Neural cell (in vitro differentiated cells): ENCODE measurements at regions not wholly inside any gene's neighbourhood (a gene's known extent, or its start where the extent isn't known, plus 50 kb on each side); places are given as distances from the start of the nearest gene placed in this dataset.

Source experiments
- H2AFZ ChIP-seq: fragments of 200-600, 300-800 bp; sonication (generic), shearing (Covaris generic); 2 replicates; pipeline ENCODE4 v1.6.0; 2014; ENCODE audit warnings: low read depth, mild to moderate bottlenecking, antibody characterized with exemption, low read length, moderate library complexity
- H3F3A ChIP-seq: fragments of 200-600 bp; shearing (Covaris generic); 2 replicates; pipeline ENCODE4 v1.6.1; 2016; ENCODE audit warnings: mild to moderate bottlenecking, moderate library complexity, mixed read lengths, antibody characterized with exemption, low read length; ENCODE audit not compliant: insufficient read depth, poor library complexity, severe bottlenecking
- H3K27ac ChIP-seq: fragments of 200-600, 300-800 bp; sonication (generic), shearing (Covaris generic); 2 replicates; pipeline ENCODE4 v1.5.1; 2014; ENCODE audit warnings: mild to moderate bottlenecking, low read length, moderate library complexity
- H3K27me3 ChIP-seq: fragments of 300-800, 200-600 bp; sonication (generic), shearing (Covaris generic); 2 replicates; pipeline ENCODE4 v1.6.0; 2014; ENCODE audit warnings: mild to moderate bottlenecking, low read depth, low read length, moderate library complexity; ENCODE audit not compliant: insufficient read depth
- H3K36me3 ChIP-seq: fragments of 300-800, 200-600 bp; sonication (generic), shearing (Covaris generic); 2 replicates; pipeline ENCODE4 v1.5.1; 2014; ENCODE audit warnings: mild to moderate bottlenecking, antibody characterized with exemption, low read length, moderate library complexity; ENCODE audit not compliant: insufficient read depth
- H3K4me2 ChIP-seq: fragments of 300-800, 200-600 bp; sonication (generic), shearing (Covaris generic); 2 replicates; pipeline ENCODE4 v1.6.0; 2014; ENCODE audit warnings: mild to moderate bottlenecking, low read length
- H3K4me3 ChIP-seq: fragments of 300-800, 200-600 bp; sonication (generic), shearing (Covaris generic); 2 replicates; pipeline ENCODE4 v1.5.1; 2014; ENCODE audit warnings: mild to moderate bottlenecking, low read length, moderate library complexity
- H3K79me2 ChIP-seq: fragments of 200-600 bp; shearing (Covaris generic); replicated peaks from 2 replicates; pipeline ENCODE4 v1.6.0; 2014; ENCODE audit warnings: mild to moderate bottlenecking, low read length, moderate library complexity; ENCODE audit not compliant: insufficient read depth
- H3K9ac ChIP-seq: fragments of 300-800, 200-600 bp; sonication (generic), shearing (Covaris generic); 2 replicates; pipeline ENCODE4 v1.6.1; 2016; ENCODE audit warnings: mild to moderate bottlenecking, low read length, mixed read lengths
- H3K9me2 ChIP-seq: fragments of 200-600 bp; shearing (Covaris generic); 2 replicates; pipeline ENCODE4 v1.6.1; 2016; ENCODE audit warnings: mild to moderate bottlenecking, low read length, mixed read lengths; ENCODE audit not compliant: insufficient read depth
- H3K9me3 ChIP-seq: fragments of 200-600, 300-800 bp; sonication (generic), shearing (Covaris generic); 2 replicates; pipeline ENCODE4 v1.6.1; 2016; ENCODE audit warnings: mild to moderate bottlenecking, mixed run types, low read length, moderate library complexity, mixed read lengths
- H4K20me1 ChIP-seq: fragments of 200-600 bp; shearing (Covaris generic); 2 replicates; pipeline ENCODE4 v1.6.1; 2016; ENCODE audit warnings: mild to moderate bottlenecking, mixed run types; ENCODE audit not compliant: insufficient read depth
- CTCF ChIP-seq: fragments of 450-650 bp; IDR thresholded peaks from 2 replicates; pipeline ENCODE4 v1.5.1; 2014; ENCODE audit warnings: antibody characterized with exemption, mild to moderate bottlenecking, moderate library complexity; ENCODE audit not compliant: poor library complexity, severe bottlenecking
- EP300 ChIP-seq: fragments of 450-650 bp; conservative IDR thresholded peaks from 2 replicates; pipeline ENCODE4 v1.6.1; 2014; ENCODE audit warnings: antibody characterized with exemption, mild to moderate bottlenecking, moderate library complexity; ENCODE audit not compliant: poor library complexity, severe bottlenecking
- EZH2 ChIP-seq: fragments of 200-600, 300-800 bp; shearing (Covaris generic), sonication (generic); IDR thresholded peaks from 2 replicates; pipeline ENCODE4 v1.6.1; 2014; ENCODE audit warnings: antibody characterized with exemption, low read length, borderline replicate concordance, mild to moderate bottlenecking; ENCODE audit not compliant: insufficient read depth, poor library complexity, severe bottlenecking
- MXI1 ChIP-seq: fragments of 450-650 bp; conservative IDR thresholded peaks from 2 replicates; pipeline ENCODE4 v1.6.1; 2014; ENCODE audit warnings: antibody characterized with exemption, mild to moderate bottlenecking; ENCODE audit not compliant: poor library complexity, severe bottlenecking
- POLR2AphosphoS5 ChIP-seq: IDR thresholded peaks from 2 replicates; pipeline ENCODE4 v1.6.1; 2012
- RAD21 ChIP-seq: fragments of 450-650 bp; conservative IDR thresholded peaks from 2 replicates; pipeline ENCODE4 v1.6.1; 2014; ENCODE audit warnings: antibody characterized with exemption, mild to moderate bottlenecking, moderate library complexity
- SMC3 ChIP-seq: fragments of 450-650 bp; conservative IDR thresholded peaks from 2 replicates; pipeline ENCODE4 v1.6.1; 2014; ENCODE audit warnings: antibody characterized with exemption, mild to moderate bottlenecking, moderate library complexity; ENCODE audit not compliant: poor library complexity
- TAF1 ChIP-seq: IDR thresholded peaks from 2 replicates; pipeline ENCODE4 v1.6.1; 2012; ENCODE audit warnings: low read depth
- TF ChIP-seq, protein P1 (sequence below): IDR thresholded peaks from 2 replicates; pipeline ENCODE4 v1.6.1; 2012; ENCODE audit warnings: borderline replicate concordance

DNA sequence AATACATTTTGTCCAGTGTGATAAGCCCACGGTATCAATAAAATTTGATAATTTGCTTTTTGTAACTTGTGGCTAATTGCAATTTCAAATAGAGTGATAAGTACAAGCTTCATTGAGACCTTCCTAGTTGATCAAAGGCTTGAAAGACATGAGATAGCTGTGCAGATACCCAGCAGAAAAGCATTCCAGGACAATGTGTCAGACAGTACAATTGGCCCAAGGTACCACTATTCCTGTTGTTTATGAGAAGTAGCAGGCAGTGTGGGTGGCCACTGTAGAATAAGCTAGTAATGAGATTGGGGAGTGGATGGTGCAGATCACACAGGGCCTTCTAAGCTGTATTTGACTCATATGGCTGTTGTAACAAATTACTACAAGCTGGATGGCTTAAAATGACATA lies 182.2 kb downstream of the AMY1C start:
- Histone ChIP-seq H3K9me3 (no peaks in the 10 kb centered on the region), H3K79me2 (no peaks in the 10 kb centered on the region), H4K20me1 (no peaks in the 10 kb centered on the region), H3K27ac (no peak overlapping the region), H3K36me3 (no peaks in the 10 kb centered on the region), H3K9ac (no peak overlapping the region), H3F3A (no peaks in the 10 kb centered on the region), H3K27me3 (no peaks in the 10 kb centered on the region), H3K9me2 (no peaks in the 10 kb centered on the region), H2AFZ (no peak overlapping the region), H3K4me3 (no peak overlapping the region), H3K4me2 (no peak overlapping the region)
- TF ChIP-seq CTCF (no peak), POLR2AphosphoS5 (no peak), RAD21 (no peak), SMC3 (no peak), TAF1 (no peak), EP300 (no peak), EZH2 (no peak)
- TF ChIP-seq, protein P1, sequence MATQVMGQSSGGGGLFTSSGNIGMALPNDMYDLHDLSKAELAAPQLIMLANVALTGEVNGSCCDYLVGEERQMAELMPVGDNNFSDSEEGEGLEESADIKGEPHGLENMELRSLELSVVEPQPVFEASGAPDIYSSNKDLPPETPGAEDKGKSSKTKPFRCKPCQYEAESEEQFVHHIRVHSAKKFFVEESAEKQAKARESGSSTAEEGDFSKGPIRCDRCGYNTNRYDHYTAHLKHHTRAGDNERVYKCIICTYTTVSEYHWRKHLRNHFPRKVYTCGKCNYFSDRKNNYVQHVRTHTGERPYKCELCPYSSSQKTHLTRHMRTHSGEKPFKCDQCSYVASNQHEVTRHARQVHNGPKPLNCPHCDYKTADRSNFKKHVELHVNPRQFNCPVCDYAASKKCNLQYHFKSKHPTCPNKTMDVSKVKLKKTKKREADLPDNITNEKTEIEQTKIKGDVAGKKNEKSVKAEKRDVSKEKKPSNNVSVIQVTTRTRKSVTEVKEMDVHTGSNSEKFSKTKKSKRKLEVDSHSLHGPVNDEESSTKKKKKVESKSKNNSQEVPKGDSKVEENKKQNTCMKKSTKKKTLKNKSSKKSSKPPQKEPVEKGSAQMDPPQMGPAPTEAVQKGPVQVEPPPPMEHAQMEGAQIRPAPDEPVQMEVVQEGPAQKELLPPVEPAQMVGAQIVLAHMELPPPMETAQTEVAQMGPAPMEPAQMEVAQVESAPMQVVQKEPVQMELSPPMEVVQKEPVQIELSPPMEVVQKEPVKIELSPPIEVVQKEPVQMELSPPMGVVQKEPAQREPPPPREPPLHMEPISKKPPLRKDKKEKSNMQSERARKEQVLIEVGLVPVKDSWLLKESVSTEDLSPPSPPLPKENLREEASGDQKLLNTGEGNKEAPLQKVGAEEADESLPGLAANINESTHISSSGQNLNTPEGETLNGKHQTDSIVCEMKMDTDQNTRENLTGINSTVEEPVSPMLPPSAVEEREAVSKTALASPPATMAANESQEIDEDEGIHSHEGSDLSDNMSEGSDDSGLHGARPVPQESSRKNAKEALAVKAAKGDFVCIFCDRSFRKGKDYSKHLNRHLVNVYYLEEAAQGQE: no peak

- H3K27ac ChIP-seq: no peak overlapping the region
- no peaks in the 10 kb centered on the region for H3K27me3 ChIP-seq
- no peak overlapping the region for H3K4me3 ChIP-seq
- no peak overlapping the region for H3K4me2 ChIP-seq
- no peaks in the 10 kb centered on the region for H3K36me3 ChIP-seq
- H3K79me2 ChIP-seq: no peaks in the 10 kb centered on the region
- no peak overlapping the region for H3K9ac ChIP-seq
- no peak for TF ChIP-seq EP300
- no peak for TF ChIP-seq MXI1
- no peak for TF ChIP-seq POLR2AphosphoS5
- TF ChIP-seq RAD21: no peak
- TF ChIP-seq SMC3: no peak
- TF ChIP-seq TAF1: no peak
- no peak for TF ChIP-seq EZH2
- TF ChIP-seq CTCF: no peak
- TF ChIP-seq, protein P1: no peak
- no peaks in the 10 kb centered on the region for H4K20me1 ChIP-seq
- no peaks in the 10 kb centered on the region for H3K9me3 ChIP-seq
- no peak overlapping the region for H2AFZ ChIP-seq
- no peaks in the 10 kb centered on the region for H3K9me2 ChIP-seq
- no peaks in the 10 kb centered on the region for H3F3A ChIP-seq
Measured at GRCh38 chr1:103937763-103938357, 188.2 kb downstream of the AMY1C start.
